H9 (cell line): ENCODE measurements at regions not wholly inside any gene's neighbourhood (a gene's known extent, or its start where the extent isn't known, plus 50 kb on each side); places are given as distances from the start of the nearest gene placed in this dataset.

Experiments used
- DNase-seq: peaks from one replicate; pipeline ENCODE4 v3.0.0-alpha.2; 2017
- H2AFZ ChIP-seq: one replicate; pipeline ENCODE4 v1.6.1; 2013; ENCODE audit warnings: mild to moderate bottlenecking, low read length, control low read depth, moderate library complexity
- H2AK5ac ChIP-seq: 2 replicates; pipeline ENCODE4 v1.6.1; 2013; ENCODE audit warnings: low read length, control low read depth, mixed read lengths; ENCODE audit not compliant: insufficient read length
- H2BK120ac ChIP-seq: one replicate; pipeline ENCODE4 v1.6.1; 2013; ENCODE audit warnings: low read depth, mild to moderate bottlenecking, low read length, control low read depth, inconsistent platforms; ENCODE audit not compliant: poor library complexity, severe bottlenecking
- H2BK12ac ChIP-seq: 2 replicates; pipeline ENCODE4 v1.6.1; 2013; ENCODE audit warnings: low read length, control low read depth, mixed read lengths, low read depth; ENCODE audit not compliant: insufficient read length
- H2BK15ac ChIP-seq: 2 replicates; pipeline ENCODE4 v1.6.1; 2013; ENCODE audit warnings: low read depth, low read length, control low read depth
- H2BK20ac ChIP-seq: one replicate; pipeline ENCODE4 v1.6.1; 2013; ENCODE audit warnings: low read depth, mild to moderate bottlenecking, low read length, control low read depth, inconsistent platforms; ENCODE audit not compliant: poor library complexity, severe bottlenecking
- H2BK5ac ChIP-seq: 2 replicates; pipeline ENCODE4 v1.6.1; 2013; ENCODE audit warnings: low read length, control low read depth, mixed read lengths; ENCODE audit not compliant: insufficient read length
- H3K14ac ChIP-seq: 2 replicates; pipeline ENCODE4 v1.6.1; 2013; ENCODE audit warnings: low read length, control low read depth; ENCODE audit not compliant: insufficient read depth
- H3K18ac ChIP-seq: 2 replicates; pipeline ENCODE4 v1.6.1; 2013; ENCODE audit warnings: low read depth, mild to moderate bottlenecking, mixed read lengths, low read length, control low read depth; ENCODE audit not compliant: insufficient read length
- H3K23ac ChIP-seq: 2 replicates; pipeline ENCODE4 v1.6.1; 2013; ENCODE audit warnings: low read length, control low read depth, mixed read lengths, low read depth; ENCODE audit not compliant: insufficient read length
- H3K23me2 ChIP-seq: 2 replicates; pipeline ENCODE4 v1.6.1; 2013; ENCODE audit warnings: low read depth, mild to moderate bottlenecking, mixed read lengths, low read length, control low read depth; ENCODE audit not compliant: insufficient read length, poor library complexity, severe bottlenecking
- H3K27ac ChIP-seq: 2 replicates; pipeline ENCODE4 v1.5.1; 2013; ENCODE audit warnings: low read length, control low read depth, mixed read lengths, low read depth; ENCODE audit not compliant: insufficient read length
- H3K27me3 ChIP-seq: 2 replicates; pipeline ENCODE4 v1.6.1; 2013; ENCODE audit warnings: low read length, control low read depth, inconsistent platforms; ENCODE audit not compliant: insufficient read depth
- H3K4ac ChIP-seq: 2 replicates; pipeline ENCODE4 v1.6.1; 2013; ENCODE audit warnings: low read depth, mild to moderate bottlenecking, control low read depth, inconsistent platforms, low read length, moderate library complexity
- H3K4me1 ChIP-seq: 2 replicates; pipeline ENCODE4 v1.6.1; 2013; ENCODE audit warnings: low read length, control low read depth, inconsistent platforms; ENCODE audit not compliant: insufficient read depth
- H3K4me2 ChIP-seq: 2 replicates; pipeline ENCODE4 v1.6.1; 2013; ENCODE audit warnings: low read length, control low read depth, mixed read lengths; ENCODE audit not compliant: insufficient read length, insufficient read depth
- H3K56ac ChIP-seq: 2 replicates; pipeline ENCODE4 v1.6.1; 2013; ENCODE audit warnings: low read depth, mild to moderate bottlenecking, mixed read lengths, low read length, control low read depth; ENCODE audit not compliant: insufficient read length
- H3K79me1 ChIP-seq: 2 replicates; pipeline ENCODE4 v1.6.1; 2013; ENCODE audit warnings: low read depth, mild to moderate bottlenecking, moderate library complexity, low read length, control low read depth, inconsistent platforms; ENCODE audit not compliant: insufficient read depth, poor library complexity, severe bottlenecking
- H3K79me2 ChIP-seq: 2 replicates; pipeline ENCODE4 v1.6.1; 2013; ENCODE audit warnings: low read length, control low read depth, inconsistent platforms; ENCODE audit not compliant: insufficient read depth
- H3K9ac ChIP-seq: 2 replicates; pipeline ENCODE4 v1.6.1; 2013; ENCODE audit warnings: low read length, control low read depth, mixed read lengths; ENCODE audit not compliant: insufficient read length; ENCODE audit errors: extremely low read depth
- H3K9me3 ChIP-seq: one replicate; pipeline ENCODE4 v1.6.1; 2013; ENCODE audit warnings: low read depth, low read length, inconsistent platforms; ENCODE audit not compliant: control insufficient read depth
- H3T11ph ChIP-seq: one replicate; pipeline ENCODE4 v1.6.1; 2013; ENCODE audit warnings: mild to moderate bottlenecking, low read length, control low read depth, inconsistent platforms
- H4K20me1 ChIP-seq: one replicate; pipeline ENCODE4 v1.6.1; 2013; ENCODE audit not compliant: control insufficient read depth, insufficient read length, insufficient read depth
- H4K5ac ChIP-seq: 2 replicates; pipeline ENCODE4 v1.6.1; 2013; ENCODE audit warnings: low read depth, mild to moderate bottlenecking, mixed read lengths, low read length, control low read depth; ENCODE audit not compliant: insufficient read length
- H4K8ac ChIP-seq: replicated peaks from 2 replicates; pipeline ENCODE4 v1.6.1; 2013; ENCODE audit warnings: low read length, control low read depth, mixed read lengths, low read depth; ENCODE audit not compliant: insufficient read length
- H4K91ac ChIP-seq: 2 replicates; pipeline ENCODE4 v1.6.1; 2013; ENCODE audit warnings: low read depth, mild to moderate bottlenecking, moderate library complexity, mixed read lengths, low read length, control low read depth; ENCODE audit not compliant: insufficient read length
- H3K27ac Mint-ChIP-seq, 3 experiments: 2 replicates in 2 of 3; 3 replicates in 1 of 3; pipeline ENCODE4 v1.8.0; 2020 to 2021; ENCODE audit warnings: mixed read lengths in 3 of 3, mild to moderate bottlenecking in 1 of 3, moderate library complexity in 1 of 3
- H3K27me3 Mint-ChIP-seq: 2 replicates; pipeline ENCODE4 v1.8.0; 2021; ENCODE audit warnings: low read depth, mild to moderate bottlenecking, moderate library complexity, mixed read lengths
- H3K36me3 Mint-ChIP-seq, 3 experiments: 2 replicates in 2 of 3; 3 replicates in 1 of 3; pipeline ENCODE4 v1.8.0; 2020 to 2021; ENCODE audit warnings: low read depth in 3 of 3, mixed read lengths in 3 of 3; ENCODE audit not compliant: insufficient read depth in 1 of 3
- H3K4me1 Mint-ChIP-seq, 2 experiments: 2 replicates each; pipeline ENCODE4 v1.8.0; 2020; ENCODE audit warnings: mixed read lengths in 2 of 2
- H3K4me3 Mint-ChIP-seq, 2 experiments: 2 replicates in 1 of 2; 3 replicates in 1 of 2; pipeline ENCODE4 v1.8.0; 2020 to 2021; ENCODE audit warnings: mild to moderate bottlenecking in 2 of 2, mixed read lengths in 2 of 2, moderate library complexity in 1 of 2
- H3K9me3 Mint-ChIP-seq, 2 experiments: 2 replicates in 1 of 2; 3 replicates in 1 of 2; pipeline ENCODE4 v1.8.0; 2020; ENCODE audit warnings: mild to moderate bottlenecking in 2 of 2, mixed read lengths in 2 of 2, moderate library complexity in 1 of 2
- WGBS: extraction: QIAGEN DNeasy Blood & Tissue Kit; methylation state at CpG from one replicate; pipeline ENCODE4 v1.1.7; 2013; ENCODE audit warnings: missing lambda C conversion rate, low lambda C conversion rate, mixed read lengths; ENCODE audit not compliant: insufficient read length; ENCODE audit errors: extremely low coverage; 5-methylcytosine and 5-hydroxymethylcytosine counted together
- TF ChIP-seq, protein P1 (sequence below): fragments of 200-600 bp; sonication (generic); conservative IDR thresholded peaks from 3 replicates; pipeline ENCODE4 v1.8.0; 2021; ENCODE audit warnings: antibody characterized with exemption, mild to moderate bottlenecking

DNA sequence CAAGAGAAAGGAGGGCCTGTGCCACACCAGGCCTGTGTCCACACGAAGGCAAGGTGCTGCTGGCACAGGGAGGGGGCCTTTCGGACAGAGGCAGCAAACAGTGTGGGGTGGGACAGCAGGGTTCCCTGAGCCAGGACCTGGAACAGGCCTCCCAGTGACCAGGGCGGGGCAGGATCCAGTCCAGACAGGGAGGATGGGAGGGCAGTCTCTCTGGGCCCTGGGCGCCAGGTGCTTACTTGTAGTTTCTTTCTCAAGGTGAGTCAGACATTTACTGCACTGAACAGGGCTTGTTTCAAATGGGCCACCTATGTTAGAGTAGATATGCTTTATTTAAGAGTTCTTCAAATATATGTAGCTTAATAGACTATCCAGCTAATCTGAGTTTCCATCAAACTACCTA lies 52.8 kb upstream of the STUM start:
- H3K4me1 ChIP-seq: peaks cover 7% of the 10 kb centered on the region; the same call in 1 of the 2 replicates
- no peak overlapping the region for H2BK120ac ChIP-seq
- H4K5ac ChIP-seq: no peak overlapping the region
- H3T11ph ChIP-seq: no peak overlapping the region
- TF ChIP-seq, protein P1, sequence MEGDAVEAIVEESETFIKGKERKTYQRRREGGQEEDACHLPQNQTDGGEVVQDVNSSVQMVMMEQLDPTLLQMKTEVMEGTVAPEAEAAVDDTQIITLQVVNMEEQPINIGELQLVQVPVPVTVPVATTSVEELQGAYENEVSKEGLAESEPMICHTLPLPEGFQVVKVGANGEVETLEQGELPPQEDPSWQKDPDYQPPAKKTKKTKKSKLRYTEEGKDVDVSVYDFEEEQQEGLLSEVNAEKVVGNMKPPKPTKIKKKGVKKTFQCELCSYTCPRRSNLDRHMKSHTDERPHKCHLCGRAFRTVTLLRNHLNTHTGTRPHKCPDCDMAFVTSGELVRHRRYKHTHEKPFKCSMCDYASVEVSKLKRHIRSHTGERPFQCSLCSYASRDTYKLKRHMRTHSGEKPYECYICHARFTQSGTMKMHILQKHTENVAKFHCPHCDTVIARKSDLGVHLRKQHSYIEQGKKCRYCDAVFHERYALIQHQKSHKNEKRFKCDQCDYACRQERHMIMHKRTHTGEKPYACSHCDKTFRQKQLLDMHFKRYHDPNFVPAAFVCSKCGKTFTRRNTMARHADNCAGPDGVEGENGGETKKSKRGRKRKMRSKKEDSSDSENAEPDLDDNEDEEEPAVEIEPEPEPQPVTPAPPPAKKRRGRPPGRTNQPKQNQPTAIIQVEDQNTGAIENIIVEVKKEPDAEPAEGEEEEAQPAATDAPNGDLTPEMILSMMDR: no peak
- no peaks in the 10 kb centered on the region for H3K9me3 ChIP-seq
- Mint-ChIP-seq H3K4me3 (no peak overlapping the region), H3K27ac (no peak overlapping the region), H3K36me3 (no peaks in the 10 kb centered on the region), H3K9me3 (no peaks in the 10 kb centered on the region), H3K4me1 (peaks cover 22 to 26% of the 10 kb centered on the region in 2 experiments), H3K27me3 (peaks cover 15% of the 10 kb centered on the region)
- no peaks in the 10 kb centered on the region for H3K27me3 ChIP-seq
- H2BK15ac ChIP-seq: no peak overlapping the region
- no peak overlapping the region for H3K9ac ChIP-seq
- H2BK12ac ChIP-seq: no peak overlapping the region
- no peak overlapping the region for H3K4ac ChIP-seq
- no peak overlapping the region for H2BK5ac ChIP-seq
- H3K23me2 ChIP-seq: no peaks in the 10 kb centered on the region
- H2AK5ac ChIP-seq: no peak overlapping the region
- no peak overlapping the region for H3K4me2 ChIP-seq
- WGBS: no CpG with 5 or more reads among the region's 4 CpGs
- H3K23ac ChIP-seq: no peak overlapping the region
- H4K8ac ChIP-seq: no peak overlapping the region
- no peak overlapping the region for H4K91ac ChIP-seq
- no peak overlapping the region for H3K18ac ChIP-seq
- DNase-seq: peak; percentile 15
- H3K79me2 ChIP-seq: no peaks in the 10 kb centered on the region
- H3K79me1 ChIP-seq: no peaks in the 10 kb centered on the region
- no peak overlapping the region for H3K56ac ChIP-seq
- H3K27ac ChIP-seq: no peak overlapping the region
- no peak overlapping the region for H2BK20ac ChIP-seq
- H4K20me1 ChIP-seq: no peaks in the 10 kb centered on the region
- H3K14ac ChIP-seq: no peak overlapping the region
- no peak overlapping the region for H2AFZ ChIP-seq
